ENCODE measurements at regions not wholly inside any gene's neighbourhood (a gene's known extent, or its start where the extent isn't known, plus 50 kb on each side); places are given as distances from the start of the nearest gene placed in this dataset.

GRCh38 chr5:125708583-125708982 is 714.6 kb upstream of the GRAMD2B start:
- Histone ChIP-seq H3K4me1 (ENCODE audit: control insufficient read depth, extremely low read depth, insufficient read depth, low read length) (no peaks in the 10 kb centered on the region), H3K27ac (ENCODE audit: insufficient read depth, low read depth, low read length) (no peak overlapping the region), H3K9ac (replicated peaks; ENCODE audit: extremely low read depth, insufficient read depth, low read length) (no peak overlapping the region), H2AFZ (ENCODE audit: low read depth, low read length) (no peak overlapping the region), H3K27me3 (ENCODE audit: control insufficient read depth in 2 of 2, insufficient read depth in 2 of 2, low read length in 2 of 2) (no peaks in the 10 kb centered on the region), H4K20me1 (replicated peaks; ENCODE audit: control insufficient read depth, extremely low read depth, insufficient read depth, low read length) (no peaks in the 10 kb centered on the region), H3K9me1 (replicated peaks; ENCODE audit: control insufficient read depth, extremely low read depth, insufficient read depth, low read length) (no peaks in the 10 kb centered on the region), H3K36me3 (ENCODE audit: control insufficient read depth in 2 of 2, extremely low read depth in 1 of 2, insufficient read depth in 2 of 2, low read length in 2 of 2) (no peaks in the 10 kb centered on the region), H3K4me3 (replicated peaks in 1 of 3; ENCODE audit: insufficient read depth in 1 of 3, low read depth in 1 of 3, low read length in 3 of 3) (no peak overlapping the region), H3K4me2 (ENCODE audit: insufficient read depth, low read length) (no peak overlapping the region), H3K9me3 (replicated peaks; ENCODE audit: control insufficient read depth, insufficient read depth, low read length) (no peaks in the 10 kb centered on the region), H3K79me2 (ENCODE audit: control insufficient read depth, insufficient read depth, low read length) (no peaks in the 10 kb centered on the region)
- BruUV-seq (replicated peaks): no TSS peak
- dilution Hi-C loops (cut with MboI; ENCODE audit: extremely low pct_ligation_motif_present, low sequenced_read_pairs) (no loop called here), intact Hi-C loops (cut with micrococcal nuclease) (no loop called here)
- CTCF ChIA-PET: no interaction called here
- DNase-seq (ENCODE audit: low read depth, low spot score) (no peak), FAIRE-seq (no peak)
- TF ChIP-seq POLR2AphosphoS5 (IDR thresholded peaks at IDR 0.05; ENCODE audit: insufficient read depth, low read depth, low read length): no peak
- TF ChIP-seq, protein P1, sequence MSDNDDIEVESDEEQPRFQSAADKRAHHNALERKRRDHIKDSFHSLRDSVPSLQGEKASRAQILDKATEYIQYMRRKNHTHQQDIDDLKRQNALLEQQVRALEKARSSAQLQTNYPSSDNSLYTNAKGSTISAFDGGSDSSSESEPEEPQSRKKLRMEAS (IDR thresholded peaks at IDR 0.05; ENCODE audit: insufficient read depth, insufficient read length): no peak
- no peak for TF ChIP-seq JUN (IDR thresholded peaks at IDR 0.05; ENCODE audit: borderline replicate concordance, insufficient read depth, insufficient read length, low read depth)
- no peak for TF ChIP-seq POLR2A (IDR thresholded peaks at IDR 0.05; ENCODE audit: low read depth, low read length)
- no peak for TF ChIP-seq GATA2 (IDR thresholded peaks at IDR 0.05; ENCODE audit: insufficient read depth, insufficient read length, low read depth, low read length)
- no peak for TF ChIP-seq FOS (IDR thresholded peaks at IDR 0.05; ENCODE audit: borderline replicate concordance, insufficient read depth, low read length)
- no peak for TF ChIP-seq EZH2 (IDR thresholded peaks at IDR 0.05; ENCODE audit: borderline replicate concordance, low read depth, low read length, severe bottlenecking)
- TF ChIP-seq, protein P2, sequence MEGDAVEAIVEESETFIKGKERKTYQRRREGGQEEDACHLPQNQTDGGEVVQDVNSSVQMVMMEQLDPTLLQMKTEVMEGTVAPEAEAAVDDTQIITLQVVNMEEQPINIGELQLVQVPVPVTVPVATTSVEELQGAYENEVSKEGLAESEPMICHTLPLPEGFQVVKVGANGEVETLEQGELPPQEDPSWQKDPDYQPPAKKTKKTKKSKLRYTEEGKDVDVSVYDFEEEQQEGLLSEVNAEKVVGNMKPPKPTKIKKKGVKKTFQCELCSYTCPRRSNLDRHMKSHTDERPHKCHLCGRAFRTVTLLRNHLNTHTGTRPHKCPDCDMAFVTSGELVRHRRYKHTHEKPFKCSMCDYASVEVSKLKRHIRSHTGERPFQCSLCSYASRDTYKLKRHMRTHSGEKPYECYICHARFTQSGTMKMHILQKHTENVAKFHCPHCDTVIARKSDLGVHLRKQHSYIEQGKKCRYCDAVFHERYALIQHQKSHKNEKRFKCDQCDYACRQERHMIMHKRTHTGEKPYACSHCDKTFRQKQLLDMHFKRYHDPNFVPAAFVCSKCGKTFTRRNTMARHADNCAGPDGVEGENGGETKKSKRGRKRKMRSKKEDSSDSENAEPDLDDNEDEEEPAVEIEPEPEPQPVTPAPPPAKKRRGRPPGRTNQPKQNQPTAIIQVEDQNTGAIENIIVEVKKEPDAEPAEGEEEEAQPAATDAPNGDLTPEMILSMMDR (IDR thresholded peaks at IDR 0.05; ENCODE audit: extremely low read depth in 1 of 2, insufficient read depth in 1 of 2, low read depth in 1 of 2, low read length in 2 of 2): no peak
- POLR2A ChIA-PET: no interaction called here

Measured in endothelial cell of umbilical vein (primary cell).